ENCODE measurements at regions not wholly inside any gene's neighbourhood (a gene's known extent, or its start where the extent isn't known, plus 50 kb on each side); places are given as distances from the start of the nearest gene placed in this dataset.

DNA sequence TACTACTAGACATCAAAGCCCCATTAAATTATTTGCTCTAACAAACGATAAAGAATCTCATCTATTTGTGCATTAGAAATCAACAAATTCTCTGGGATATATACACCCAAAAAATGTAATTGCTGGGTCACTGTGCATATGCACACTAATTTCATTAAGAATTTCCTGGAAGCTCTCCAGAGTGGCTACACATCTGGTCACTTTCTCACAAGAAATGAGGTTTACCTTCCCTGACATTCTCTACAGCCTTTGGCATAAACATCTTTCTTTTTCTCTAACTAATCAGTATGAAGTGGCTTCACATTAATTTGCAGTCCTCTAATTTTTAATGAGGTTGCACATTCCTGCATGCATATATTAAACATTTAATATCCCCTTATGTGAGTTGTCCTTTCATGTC, 150.8 kb upstream of the ANO5 start (continued):
- TF ChIP-seq EHMT2 (IDR thresholded peaks at IDR 0.05; ENCODE audit: borderline replicate concordance, low read depth, low read length) (no peak), GATA4 (IDR thresholded peaks at IDR 0.05; ENCODE audit: borderline replicate concordance, low read depth) (no peak), TAF15 (IDR thresholded peaks at IDR 0.05; ENCODE audit: low read depth, low read length, poor library complexity, severe bottlenecking) (no peak), ZNF737 (CRISPR knock-in tag; IDR thresholded peaks at IDR 0.05; ENCODE audit: borderline replicate concordance) (no peak), HOXA3 (CRISPR knock-in tag; IDR thresholded peaks at IDR 0.05) (no peak), ZNF720 (CRISPR knock-in tag; IDR thresholded peaks at IDR 0.05) (no peak)
- TF ChIP-seq, protein P1, sequence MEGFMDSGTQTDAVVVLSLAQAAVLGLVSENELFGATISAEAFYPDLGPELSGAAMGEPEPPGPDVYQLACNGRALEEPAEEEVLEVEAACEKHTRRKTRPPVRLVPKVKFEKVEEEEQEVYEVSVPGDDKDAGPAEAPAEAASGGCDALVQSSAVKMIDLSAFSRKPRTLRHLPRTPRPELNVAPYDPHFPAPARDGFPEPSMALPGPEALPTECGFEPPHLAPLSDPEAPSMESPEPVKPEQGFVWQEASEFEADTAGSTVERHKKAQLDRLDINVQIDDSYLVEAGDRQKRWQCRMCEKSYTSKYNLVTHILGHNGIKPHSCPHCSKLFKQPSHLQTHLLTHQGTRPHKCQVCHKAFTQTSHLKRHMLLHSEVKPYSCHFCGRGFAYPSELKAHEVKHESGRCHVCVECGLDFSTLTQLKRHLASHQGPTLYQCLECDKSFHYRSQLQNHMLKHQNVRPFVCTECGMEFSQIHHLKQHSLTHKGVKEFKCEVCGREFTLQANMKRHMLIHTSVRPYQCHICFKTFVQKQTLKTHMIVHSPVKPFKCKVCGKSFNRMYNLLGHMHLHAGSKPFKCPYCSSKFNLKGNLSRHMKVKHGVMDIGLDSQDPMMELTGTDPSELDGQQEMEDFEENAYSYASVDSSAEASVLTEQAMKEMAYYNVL (CRISPR knock-in tag; IDR thresholded peaks at IDR 0.05; ENCODE audit: borderline replicate concordance), result no peak
- TF ChIP-seq, protein P2, sequence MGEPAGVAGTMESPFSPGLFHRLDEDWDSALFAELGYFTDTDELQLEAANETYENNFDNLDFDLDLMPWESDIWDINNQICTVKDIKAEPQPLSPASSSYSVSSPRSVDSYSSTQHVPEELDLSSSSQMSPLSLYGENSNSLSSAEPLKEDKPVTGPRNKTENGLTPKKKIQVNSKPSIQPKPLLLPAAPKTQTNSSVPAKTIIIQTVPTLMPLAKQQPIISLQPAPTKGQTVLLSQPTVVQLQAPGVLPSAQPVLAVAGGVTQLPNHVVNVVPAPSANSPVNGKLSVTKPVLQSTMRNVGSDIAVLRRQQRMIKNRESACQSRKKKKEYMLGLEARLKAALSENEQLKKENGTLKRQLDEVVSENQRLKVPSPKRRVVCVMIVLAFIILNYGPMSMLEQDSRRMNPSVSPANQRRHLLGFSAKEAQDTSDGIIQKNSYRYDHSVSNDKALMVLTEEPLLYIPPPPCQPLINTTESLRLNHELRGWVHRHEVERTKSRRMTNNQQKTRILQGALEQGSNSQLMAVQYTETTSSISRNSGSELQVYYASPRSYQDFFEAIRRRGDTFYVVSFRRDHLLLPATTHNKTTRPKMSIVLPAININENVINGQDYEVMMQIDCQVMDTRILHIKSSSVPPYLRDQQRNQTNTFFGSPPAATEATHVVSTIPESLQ (CRISPR knock-in tag; conservative IDR thresholded peaks at IDR 0.05), result no peak

DNA sequence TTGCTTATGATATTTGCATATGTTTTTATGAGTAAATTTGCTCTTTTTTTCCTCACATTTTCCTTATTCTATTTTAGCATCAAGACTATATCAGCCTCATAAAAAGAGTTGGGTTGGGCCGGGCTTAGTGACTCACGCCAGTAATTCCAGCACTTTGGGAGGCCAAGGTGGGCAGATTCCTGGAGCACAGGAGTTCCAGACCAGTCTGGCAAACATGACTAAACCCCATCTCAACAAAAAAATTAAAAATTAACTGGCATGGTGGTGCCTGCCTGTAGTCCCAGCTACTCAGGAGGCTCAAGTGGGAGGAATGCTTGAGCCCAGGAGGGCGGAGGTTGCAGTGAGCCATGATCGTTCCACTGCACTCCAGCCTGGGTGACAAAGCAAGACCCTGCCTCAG, 148.8 kb upstream of the ANO5 start:
- Histone ChIP-seq H3K4me2 (ENCODE audit: low read depth, low read length) (no peak overlapping the region), H3K36me3 (replicated peaks in 1 of 2; ENCODE audit: control insufficient read depth in 1 of 2, insufficient read depth in 2 of 2, low read length in 2 of 2) (no peaks in the 10 kb centered on the region), H3K9me3 (ENCODE audit: low read length) (no peaks in the 10 kb centered on the region), H4K20me1 (ENCODE audit: insufficient read depth, low read length) (no peaks in the 10 kb centered on the region), H3K27ac (ENCODE audit: extremely low read length, insufficient read depth, low read length) (no peak overlapping the region), H3K27me3 (ENCODE audit: control insufficient read depth in 1 of 2, insufficient read depth in 2 of 2, low read length in 2 of 2) (no peaks in the 10 kb centered on the region), H2AFZ (ENCODE audit: low read length) (no peak overlapping the region), H3K79me2 (ENCODE audit: insufficient read depth, low read length) (no peaks in the 10 kb centered on the region), H3K4me3 (replicated peaks in 1 of 3; ENCODE audit: insufficient read depth in 1 of 3, low read depth in 2 of 3, low read length in 3 of 3) (no peak overlapping the region), H3K9ac (ENCODE audit: insufficient read depth, low read depth, low read length) (no peak overlapping the region), H3K4me1 (ENCODE audit: insufficient read depth, low read length) (no peaks in the 10 kb centered on the region)
- POLR2A ChIA-PET, result no interaction called here
- WGBS (ENCODE audit: low lambda C conversion rate), result 28% methylated on average over 4 of the region's 4 CpGs
- FAIRE-seq (no peak), ATAC-seq (no peak), DNase-seq (ENCODE audit: low spot score) (no peak)
- intact Hi-C loops (cut with micrococcal nuclease; ENCODE audit: unreplicated experiment), result no loop called here
- in situ Hi-C loops (cut with HindIII; ENCODE audit: extremely low pct_ligation_motif_present, low pct_unique_long_range_greater_than_20kb), result no loop called here
- CTCF ChIA-PET (ENCODE audit: low intra/inter-chr PET ratio, low total read pairs), result no interaction called here
- BruUV-seq (replicated peaks), result no TSS peak
- TF ChIP-seq, protein P3, sequence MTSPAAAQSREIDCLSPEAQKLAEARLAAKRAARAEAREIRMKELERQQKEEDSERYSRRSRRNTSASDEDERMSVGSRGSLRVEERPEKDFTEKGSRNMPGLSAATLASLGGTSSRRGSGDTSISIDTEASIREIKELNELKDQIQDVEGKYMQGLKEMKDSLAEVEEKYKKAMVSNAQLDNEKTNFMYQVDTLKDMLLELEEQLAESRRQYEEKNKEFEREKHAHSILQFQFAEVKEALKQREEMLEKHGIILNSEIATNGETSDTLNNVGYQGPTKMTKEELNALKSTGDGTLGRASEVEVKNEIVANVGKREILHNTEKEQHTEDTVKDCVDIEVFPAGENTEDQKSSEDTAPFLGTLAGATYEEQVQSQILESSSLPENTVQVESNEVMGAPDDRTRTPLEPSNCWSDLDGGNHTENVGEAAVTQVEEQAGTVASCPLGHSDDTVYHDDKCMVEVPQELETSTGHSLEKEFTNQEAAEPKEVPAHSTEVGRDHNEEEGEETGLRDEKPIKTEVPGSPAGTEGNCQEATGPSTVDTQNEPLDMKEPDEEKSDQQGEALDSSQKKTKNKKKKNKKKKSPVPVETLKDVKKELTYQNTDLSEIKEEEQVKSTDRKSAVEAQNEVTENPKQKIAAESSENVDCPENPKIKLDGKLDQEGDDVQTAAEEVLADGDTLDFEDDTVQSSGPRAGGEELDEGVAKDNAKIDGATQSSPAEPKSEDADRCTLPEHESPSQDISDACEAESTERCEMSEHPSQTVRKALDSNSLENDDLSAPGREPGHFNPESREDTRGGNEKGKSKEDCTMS (CRISPR knock-in tag; conservative IDR thresholded peaks at IDR 0.05), result no peak
